ENCODE measurements at regions not wholly inside any gene's neighbourhood (a gene's known extent, or its start where the extent isn't known, plus 50 kb on each side); places are given as distances from the start of the nearest gene placed in this dataset.

- TF ChIP-seq FOXP2 (optimal IDR thresholded peaks at IDR 0.05; ENCODE audit: borderline replicate concordance, extremely low read depth, extremely low read length, insufficient read depth) (no peak), POLR2AphosphoS5 (IDR thresholded peaks at IDR 0.05; ENCODE audit: low read depth, low read length) (no peak), REST (IDR thresholded peaks at IDR 0.05; ENCODE audit: insufficient read depth in 1 of 2, low read depth in 2 of 2, low read length in 2 of 2) (no peak), SIN3A (IDR thresholded peaks at IDR 0.05; ENCODE audit: borderline replicate concordance, insufficient read depth, low read length) (no peak), TAF1 (IDR thresholded peaks at IDR 0.05; ENCODE audit: borderline replicate concordance, insufficient read depth, low read length) (no peak)
Observed at GRCh38 chr9:26667882-26668281, 224.7 kb downstream of the CAAP1 start.

- TF ChIP-seq FOXP2 (optimal IDR thresholded peaks at IDR 0.05; ENCODE audit: borderline replicate concordance, extremely low read depth, extremely low read length, insufficient read depth), result no peak
- TF ChIP-seq SIN3A (IDR thresholded peaks at IDR 0.05; ENCODE audit: borderline replicate concordance, insufficient read depth, low read length), result no peak
- no peak for TF ChIP-seq TAF1 (IDR thresholded peaks at IDR 0.05; ENCODE audit: borderline replicate concordance, insufficient read depth, low read length)
- no peak for TF ChIP-seq REST (IDR thresholded peaks at IDR 0.05; ENCODE audit: insufficient read depth in 1 of 2, low read depth in 2 of 2, low read length in 2 of 2)
- TF ChIP-seq POLR2AphosphoS5 (IDR thresholded peaks at IDR 0.05; ENCODE audit: low read depth, low read length), result no peak
Observed at GRCh38 chr9:26665666-26666065, 226.9 kb downstream of the CAAP1 start.

- TF ChIP-seq TAF1 (IDR thresholded peaks at IDR 0.05; ENCODE audit: borderline replicate concordance, insufficient read depth, low read length), result no peak
- no peak for TF ChIP-seq FOXP2 (optimal IDR thresholded peaks at IDR 0.05; ENCODE audit: borderline replicate concordance, extremely low read depth, extremely low read length, insufficient read depth)
- TF ChIP-seq SIN3A (IDR thresholded peaks at IDR 0.05; ENCODE audit: borderline replicate concordance, insufficient read depth, low read length), result no peak
- TF ChIP-seq POLR2AphosphoS5 (IDR thresholded peaks at IDR 0.05; ENCODE audit: low read depth, low read length), result no peak
- TF ChIP-seq REST (IDR thresholded peaks at IDR 0.05; ENCODE audit: insufficient read depth in 1 of 2, low read depth in 2 of 2, low read length in 2 of 2), result no peak
Observed at GRCh38 chr9:26662476-26662875, 230.1 kb downstream of the CAAP1 start.

GRCh38 chr9:26658476-26658875, 234.1 kb downstream of the CAAP1 start:
- TF ChIP-seq REST (IDR thresholded peaks at IDR 0.05; ENCODE audit: insufficient read depth in 1 of 2, low read depth in 2 of 2, low read length in 2 of 2) (no peak), TAF1 (IDR thresholded peaks at IDR 0.05; ENCODE audit: borderline replicate concordance, insufficient read depth, low read length) (no peak)

GRCh38 chr9:26657958-26658357, 234.6 kb downstream of the CAAP1 start:
- TF ChIP-seq REST (IDR thresholded peaks at IDR 0.05; ENCODE audit: insufficient read depth in 1 of 2, low read depth in 2 of 2, low read length in 2 of 2) (no peak), FOXP2 (optimal IDR thresholded peaks at IDR 0.05; ENCODE audit: borderline replicate concordance, extremely low read depth, extremely low read length, insufficient read depth) (no peak), TAF1 (IDR thresholded peaks at IDR 0.05; ENCODE audit: borderline replicate concordance, insufficient read depth, low read length) (no peak), SIN3A (IDR thresholded peaks at IDR 0.05; ENCODE audit: borderline replicate concordance, insufficient read depth, low read length) (no peak), POLR2AphosphoS5 (IDR thresholded peaks at IDR 0.05; ENCODE audit: low read depth, low read length) (no peak)

Measured in PFSK-1 (cell line).